Kidney (tissue), 13 donors: ENCODE measurements at regions not wholly inside any gene's neighbourhood (a gene's known extent, or its start where the extent isn't known, plus 50 kb on each side); places are given as distances from the start of the nearest gene placed in this dataset.

ENCODE experiments used
- DNase-seq, 5 donors: peaks; one replicate each; pipeline ENCODE4 v3.0.0-alpha.2; 2013 to 2020
- FAIRE-seq: peaks from 2 replicates; lab custom pipeline; 2012; peaks lifted over from hg19 to GRCh38; lab: Jason Lieb, UNC
- H3K27ac ChIP-seq, 2 donors: one replicate each; pipeline ENCODE4 v1.7.0; 2013; ENCODE audit warnings: low read depth in 2 of 2, low read length in 2 of 2, inconsistent platforms in 1 of 2
- H3K27me3 ChIP-seq: one replicate; pipeline ENCODE4 v1.7.1; 2013; ENCODE audit warnings: low read length, inconsistent platforms; ENCODE audit not compliant: control insufficient read depth, insufficient read depth
- H3K36me3 ChIP-seq, 3 donors: one replicate each; pipeline versions ENCODE4 v1.7.0 to v1.7.1; 2013; ENCODE audit warnings: low read length in 3 of 3, control low read depth in 1 of 3, inconsistent platforms in 1 of 3; ENCODE audit not compliant: insufficient read depth in 3 of 3, control insufficient read depth in 2 of 3
- H3K4me1 ChIP-seq, 3 donors: one replicate each; pipeline versions ENCODE4 v1.7.0 to v1.7.1; 2013; ENCODE audit warnings: low read length in 3 of 3, inconsistent platforms in 1 of 3, low read depth in 1 of 3; ENCODE audit not compliant: control insufficient read depth in 2 of 3, insufficient read depth in 2 of 3
- H3K4me3 ChIP-seq, 3 donors: one replicate each; pipeline versions ENCODE4 v1.7.0 to v1.8.1; 2013; ENCODE audit warnings: low read length in 3 of 3, control low read depth in 1 of 3, inconsistent platforms in 1 of 3
- H3K9ac ChIP-seq, 3 donors: one replicate each; pipeline versions ENCODE4 v1.7.0 to v1.7.1; 2013; ENCODE audit warnings: low read length in 3 of 3, control low read depth in 1 of 3, inconsistent platforms in 1 of 3
- H3K9me3 ChIP-seq, 3 donors: one replicate each; pipeline versions ENCODE4 v1.7.0 to v1.7.1; 2013; ENCODE audit warnings: low read length in 3 of 3, control low read depth in 1 of 3, inconsistent platforms in 1 of 3; ENCODE audit not compliant: control insufficient read depth in 2 of 3, insufficient read depth in 1 of 3
- CTCF ChIP-seq: IDR thresholded peaks from 3 replicates; pipeline ENCODE4 v1.5.1; 2012; ENCODE audit warnings: mild to moderate bottlenecking, moderate library complexity, borderline replicate concordance; ENCODE audit not compliant: insufficient read depth; ENCODE audit errors: extremely low read depth
- intact Hi-C: fragments of 100-400 bp; cut with DNase I; formaldehyde crosslinking; loops from one replicate; pipeline ENCODE4 v1.11.1; 2022
- donor health status: control.
- donor health status: control.
- donor health status: control.
- donor health status: control.
- donor health status: control.
- donor health status: DM: yes; HTN: yes; CAD: no.
- donor health status: Normal renal cell carcinoma (clear cell type).

- Histone ChIP-seq H3K27ac (no peak overlapping the region), H3K27me3 (no peaks in the 10 kb centered on the region), H3K36me3 (no peaks in the 10 kb centered on the region), H3K4me3 (no peak overlapping the region), H3K9ac (no peak overlapping the region), H3K9me3 (no peaks in the 10 kb centered on the region), H3K4me1 (peaks cover 0 to 15% (median 15%) of the 10 kb centered on the region in 3 donors)
- DNase-seq (peak in 1 of 5 donors; percentile 24), FAIRE-seq (no peak)
- no peak for TF ChIP-seq CTCF
- intact Hi-C loops = no loop called here
These were observed 98.9 kb upstream of the CPEB4 start for GRCh38 chr5:173789031-173789920.

- Histone ChIP-seq H3K9ac (no peak overlapping the region), H3K4me1 (peaks cover 0 to 16% (median 15%) of the 10 kb centered on the region in 3 donors), H3K9me3 (no peaks in the 10 kb centered on the region), H3K4me3 (no peak overlapping the region), H3K27me3 (no peaks in the 10 kb centered on the region), H3K27ac (peak overlapping the region in 1 of 2 donors; percentile 32), H3K36me3 (no peaks in the 10 kb centered on the region)
- FAIRE-seq = no peak
- no peak for DNase-seq
- intact Hi-C loops = no loop called here
- no peak for TF ChIP-seq CTCF
These were observed 97.9 kb upstream of the CPEB4 start for GRCh38 chr5:173790177-173790719.

- no peak for TF ChIP-seq CTCF
- Histone ChIP-seq H3K36me3 (no peaks in the 10 kb centered on the region), H3K9ac (no peak overlapping the region), H3K27ac (peak overlapping the region in 1 of 2 donors; percentile 32), H3K4me3 (no peak overlapping the region), H3K27me3 (no peaks in the 10 kb centered on the region), H3K9me3 (no peaks in the 10 kb centered on the region), H3K4me1 (peaks cover 0 to 16% (median 15%) of the 10 kb centered on the region in 3 donors)
- FAIRE-seq (no peak), DNase-seq (peak in 1 of 5 donors; percentile 28)
- intact Hi-C loops = no loop called here
These were observed 97.2 kb upstream of the CPEB4 start for GRCh38 chr5:173790836-173791546.
